H1 (cell line): ENCODE measurements at regions not wholly inside any gene's neighbourhood (a gene's known extent, or its start where the extent isn't known, plus 50 kb on each side); places are given as distances from the start of the nearest gene placed in this dataset.

Experiments used
- CTCF ChIA-PET: fragments of 300-600 bp; sonication (Branson Sonifier 250); formaldehyde crosslinking; loops from one replicate; lab custom pipeline; 2021; ENCODE audit not compliant: partially characterized antibody; lab: Charles Lee
- POLR2A ChIA-PET: fragments of 300-600 bp; sonication (Branson Sonifier 250); formaldehyde crosslinking; loops from one replicate; lab custom pipeline; 2021; ENCODE audit warnings: inconsistent platforms; ENCODE audit not compliant: partially characterized antibody; lab: Charles Lee
- DNase-seq, 2 experiments: peaks; one replicate each; pipeline versions ENCODE4 v3.0.0 to v3.0.0-alpha.2; 2010 to 2022; ENCODE audit warnings: low spot score in 2 of 2, low read depth in 1 of 2, mixed read lengths in 1 of 2
- FAIRE-seq: peaks from 2 replicates; lab custom pipeline; 2011; peaks lifted over from hg19 to GRCh38; lab: Jason Lieb, UNC
- H2AFZ ChIP-seq: 2 replicates; pipeline ENCODE4 v1.8.1; 2012; ENCODE audit warnings: low read length, inconsistent platforms
- H2AK5ac ChIP-seq: 2 replicates; pipeline ENCODE4 v1.6.1; 2013; ENCODE audit warnings: low read depth, low read length
- H2BK120ac ChIP-seq: replicated peaks from 2 replicates; pipeline ENCODE3; 2013; ENCODE audit warnings: low read depth, low read length, inconsistent platforms
- H2BK12ac ChIP-seq: 2 replicates; pipeline ENCODE4 v1.6.1; 2013; ENCODE audit warnings: low read depth, low read length
- H2BK15ac ChIP-seq: 2 replicates; pipeline ENCODE4 v1.6.1; 2013; ENCODE audit warnings: low read length
- H2BK20ac ChIP-seq: 2 replicates; pipeline ENCODE4 v1.6.1; 2013; ENCODE audit warnings: low read length
- H2BK5ac ChIP-seq: 2 replicates; pipeline ENCODE4 v1.6.1; 2013; ENCODE audit warnings: low read depth, low read length
- H3K14ac ChIP-seq: 2 replicates; pipeline ENCODE4 v1.6.1; 2013; ENCODE audit warnings: inconsistent platforms; ENCODE audit not compliant: insufficient read length
- H3K18ac ChIP-seq: 2 replicates; pipeline ENCODE4 v1.6.1; 2013; ENCODE audit warnings: low read length; ENCODE audit errors: extremely low read depth
- H3K23ac ChIP-seq: 2 replicates; pipeline ENCODE4 v1.6.1; 2013; ENCODE audit warnings: inconsistent platforms; ENCODE audit not compliant: insufficient read length
- H3K23me2 ChIP-seq: 2 replicates; pipeline ENCODE4 v1.6.1; 2013; ENCODE audit warnings: low read depth, low read length
- H3K27ac ChIP-seq: 2 replicates; pipeline ENCODE4 v1.6.1; 2011; ENCODE audit warnings: low read depth, low read length, inconsistent platforms
- H3K27me3 ChIP-seq, 4 experiments: replicated peaks in 1 of 4; 1 replicate in 1 of 4; 2 replicates in 3 of 4; pipeline versions ENCODE4 v1.6.1 to v1.8.1; 2011 to 2013; ENCODE audit warnings: low read length in 3 of 4, mild to moderate bottlenecking in 3 of 4, inconsistent platforms in 2 of 4, mixed read lengths in 2 of 4, moderate library complexity in 1 of 4; ENCODE audit not compliant: control insufficient read depth in 3 of 4, insufficient read depth in 3 of 4; ENCODE audit errors: extremely low read depth in 1 of 4
- H3K36me3 ChIP-seq, 4 experiments: 2 replicates each; pipeline versions ENCODE4 v1.6.1 to v1.8.1; 2011 to 2013; ENCODE audit warnings: mild to moderate bottlenecking in 4 of 4, low read length in 3 of 4, moderate library complexity in 2 of 4, control low read depth in 1 of 4, inconsistent platforms in 1 of 4; ENCODE audit not compliant: insufficient read depth in 4 of 4, control insufficient read depth in 2 of 4
- H3K4ac ChIP-seq: replicated peaks from 2 replicates; pipeline ENCODE3; 2013; ENCODE audit warnings: low read length, low read depth, mixed read lengths, inconsistent platforms; ENCODE audit not compliant: insufficient read length
- H3K4me1 ChIP-seq, 4 experiments: replicated peaks in 1 of 4; 1 replicate in 1 of 4; 2 replicates in 3 of 4; pipeline versions ENCODE4 v1.6.1 to v1.8.1; 2011 to 2013; ENCODE audit warnings: low read length in 3 of 4, inconsistent platforms in 2 of 4, mixed read lengths in 1 of 4; ENCODE audit not compliant: insufficient read depth in 4 of 4, control insufficient read depth in 3 of 4
- H3K4me2 ChIP-seq, 2 experiments: 2 replicates each; pipeline versions ENCODE4 v1.6.1 to v1.8.1; 2011 to 2013; ENCODE audit warnings: low read depth in 2 of 2, low read length in 2 of 2, control low read depth in 1 of 2, inconsistent platforms in 1 of 2, mild to moderate bottlenecking in 1 of 2; ENCODE audit not compliant: insufficient read depth in 1 of 2
- H3K4me3 ChIP-seq, 4 experiments: fragments of 200-600, 300-600 bp in 1 of 4; sonication (generic), shearing (Covaris generic), sonication (Bioruptor Twin) in 1 of 4; 2 replicates each; pipeline versions ENCODE4 v1.5.1 to v1.8.1; 2011 to 2016; ENCODE audit warnings: low read length in 4 of 4, low read depth in 3 of 4, control low read depth in 2 of 4, inconsistent platforms in 2 of 4, mild to moderate bottlenecking in 2 of 4, mixed read lengths in 1 of 4, moderate library complexity in 1 of 4; ENCODE audit not compliant: insufficient read depth in 2 of 4; ENCODE audit errors: extremely low read depth in 1 of 4
- H3K56ac ChIP-seq: replicated peaks from 2 replicates; pipeline ENCODE3; 2013; ENCODE audit warnings: low read depth, mild to moderate bottlenecking, mixed read lengths, low read length, inconsistent platforms; ENCODE audit not compliant: insufficient read length
- H3K79me1 ChIP-seq: 2 replicates; pipeline ENCODE4 v1.6.1; 2013; ENCODE audit warnings: low read depth, low read length, control low read depth
- H3K79me2 ChIP-seq, 2 experiments: 2 replicates each; pipeline versions ENCODE4 v1.6.1 to v1.8.1; 2012 to 2013; ENCODE audit warnings: low read length in 2 of 2, mild to moderate bottlenecking in 2 of 2, inconsistent platforms in 1 of 2; ENCODE audit not compliant: insufficient read depth in 2 of 2, control insufficient read depth in 1 of 2
- H3K9ac ChIP-seq, 4 experiments: replicated peaks in 1 of 4; 1 replicate in 1 of 4; 2 replicates in 3 of 4; pipeline versions ENCODE4 v1.6.1 to v1.8.1; 2011 to 2013; ENCODE audit warnings: low read depth in 3 of 4, low read length in 3 of 4, control low read depth in 2 of 4, mild to moderate bottlenecking in 2 of 4, moderate library complexity in 2 of 4, inconsistent platforms in 1 of 4; ENCODE audit errors: extremely low read depth in 1 of 4
- H3K9me3 ChIP-seq, 2 experiments: 2 replicates each; pipeline versions ENCODE4 v1.6.1 to v1.8.1; 2012 to 2013; ENCODE audit warnings: mild to moderate bottlenecking in 2 of 2, moderate library complexity in 2 of 2, control low read depth in 1 of 2, inconsistent platforms in 1 of 2, low read depth in 1 of 2, low read length in 1 of 2, mixed read lengths in 1 of 2; ENCODE audit not compliant: insufficient read depth in 2 of 2
- H4K20me1 ChIP-seq, 2 experiments: replicated peaks in 1 of 2; 2 replicates each; pipeline versions ENCODE3 to v1.8.1; 2011 to 2013; ENCODE audit warnings: inconsistent platforms in 2 of 2, low read length in 2 of 2, mild to moderate bottlenecking in 1 of 2; ENCODE audit not compliant: insufficient read depth in 2 of 2, control insufficient read depth in 1 of 2
- H4K5ac ChIP-seq: 2 replicates; pipeline ENCODE4 v1.6.1; 2013; ENCODE audit warnings: low read length, low read depth, mixed read lengths, inconsistent platforms; ENCODE audit not compliant: insufficient read length
- H4K8ac ChIP-seq: 2 replicates; pipeline ENCODE4 v1.8.0; 2013; ENCODE audit warnings: mild to moderate bottlenecking, moderate library complexity, low read length, inconsistent platforms; ENCODE audit not compliant: insufficient read depth; ENCODE audit errors: extremely low read depth
- H4K91ac ChIP-seq: replicated peaks from 2 replicates; pipeline ENCODE3; 2013; ENCODE audit warnings: low read length, mixed read lengths, inconsistent platforms; ENCODE audit not compliant: insufficient read length
- RXRA ChIP-seq: IDR thresholded peaks from 2 replicates; pipeline ENCODE4 v1.6.1; 2011; ENCODE audit warnings: low read depth, mild to moderate bottlenecking, low read length, moderate library complexity; ENCODE audit not compliant: insufficient read depth
- WGBS, 2 experiments: shearing (Covaris generic) in 1 of 2; methylation state at CpG; one replicate each; pipeline versions ENCODE4 v1.1.6 to v1.1.7; 2013 to 2015; ENCODE audit warnings: low lambda C conversion rate in 2 of 2, mixed read lengths in 2 of 2, inconsistent platforms in 1 of 2, low coverage in 1 of 2, missing lambda C conversion rate in 1 of 2; ENCODE audit not compliant: insufficient replicate concordance in 2 of 2, insufficient coverage in 1 of 2, insufficient read length in 1 of 2; ENCODE audit errors: extremely low coverage in 1 of 2, missing lambda C conversion rate in 1 of 2; 5-methylcytosine and 5-hydroxymethylcytosine counted together

DNA sequence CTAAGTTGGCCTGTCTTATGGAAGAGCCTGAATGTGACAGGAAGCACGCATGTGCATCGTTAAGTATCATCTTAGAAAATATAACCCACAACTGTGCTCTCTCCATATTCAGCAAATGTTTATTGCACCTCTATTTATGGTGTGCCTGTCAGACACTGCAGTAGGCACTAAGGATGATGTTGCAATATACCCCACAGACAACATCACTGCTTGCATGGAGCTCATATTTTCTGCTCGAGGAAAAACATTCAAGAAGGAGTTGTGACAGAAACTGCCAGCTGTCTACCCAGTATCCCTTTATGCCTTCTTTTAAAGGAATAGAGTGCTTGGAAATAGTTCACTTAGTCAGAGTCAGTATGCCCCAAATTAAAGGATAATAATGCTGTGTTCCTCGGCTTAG lies 132.3 kb upstream of the RBFOX1 start:
- Histone ChIP-seq H4K91ac (no peak overlapping the region), H2AK5ac (no peak overlapping the region), H3K14ac (no peak overlapping the region), H3K27ac (no peak overlapping the region), H3K4me3 (no peak overlapping the region), H3K4ac (no peak overlapping the region), H2BK120ac (no peak overlapping the region), H3K79me2 (no peaks in the 10 kb centered on the region), H3K27me3 (no peaks in the 10 kb centered on the region), H4K8ac (no peak overlapping the region), H3K18ac (no peak overlapping the region), H3K4me1 (no peaks in the 10 kb centered on the region), H3K36me3 (no peaks in the 10 kb centered on the region), H3K4me2 (no peak overlapping the region), H2BK20ac (no peak overlapping the region), H2BK15ac (no peak overlapping the region), H4K5ac (no peak overlapping the region), H3K79me1 (no peaks in the 10 kb centered on the region), H4K20me1 (no peaks in the 10 kb centered on the region), H3K9ac (no peak overlapping the region), H3K9me3 (no peaks in the 10 kb centered on the region), H2AFZ (no peak overlapping the region), H2BK5ac (no peak overlapping the region), H3K23me2 (no peaks in the 10 kb centered on the region; the same call in 1 of the 2 replicates), H3K56ac (no peak overlapping the region), H3K23ac (no peak overlapping the region), H2BK12ac (no peak overlapping the region)
- ChIA-PET POLR2A (no interaction called here), CTCF (no interaction called here)
- 78% methylated on average over 4 of the region's 4 CpGs; no CpG with 5 or more reads in 1 of the 2 experiments for WGBS, 2 experiments
- no peak for FAIRE-seq
- no peak for DNase-seq
- TF ChIP-seq RXRA: no peak
